Stomach (tissue), 8 donors: ENCODE measurements at regions not wholly inside any gene's neighbourhood (a gene's known extent, or its start where the extent isn't known, plus 50 kb on each side); places are given as distances from the start of the nearest gene placed in this dataset.
A peak's percentile ranks its signal among the peaks of the same experiment; 100 is the strongest.

ENCODE experiments used
- DNase-seq, 2 donors: peaks; one replicate each; pipeline versions ENCODE4 v3.0.0 to v3.0.0-alpha.2; 2013 to 2019
- H3K27ac ChIP-seq, 5 donors: fragments of 200-600 bp in 4 of 5; sonication (generic) in 4 of 5; one replicate each; pipeline ENCODE4 v1.5.1; 2013 to 2019; ENCODE audit warnings: mild to moderate bottlenecking in 1 of 5, moderate library complexity in 1 of 5
- H3K27me3 ChIP-seq, 3 donors: fragments of 200-600 bp; sonication (generic); one replicate each; pipeline ENCODE4 v1.5.1; 2017 to 2019; ENCODE audit warnings: mixed run types in 1 of 3
- H3K36me3 ChIP-seq, 4 donors: fragments of 200-600 bp; sonication (generic); 1 replicate in 3 of 4; 2 replicates in 1 of 4; pipeline ENCODE4 v1.5.1; 2016 to 2019
- H3K4me1 ChIP-seq, 4 donors: fragments of 200-600 bp; sonication (generic); one replicate each; pipeline ENCODE4 v1.5.1; 2016 to 2019
- H3K4me3 ChIP-seq, 4 donors: fragments of 200-600 bp; sonication (generic) in 3 of 4; one replicate each; pipeline ENCODE4 v1.5.1; 2016 to 2019; ENCODE audit warnings: mild to moderate bottlenecking in 1 of 4
- H3K9me3 ChIP-seq, 4 donors: fragments of 200-600 bp; sonication (generic); one replicate each; pipeline ENCODE4 v1.5.1; 2016 to 2019
- CTCF ChIP-seq, 7 experiments: fragments of 450-650 bp in 4 of 7; fragments of 200-600 bp in 3 of 7; sonication (generic) in 3 of 7; IDR thresholded peaks; one replicate each; pipeline ENCODE4 v1.5.1; 2016 to 2019; ENCODE audit warnings: antibody characterized with exemption in 7 of 7, control low read depth in 2 of 7, mild to moderate bottlenecking in 1 of 7
- EP300 ChIP-seq: sonication (generic); formaldehyde crosslinking; IDR thresholded peaks from one replicate; pipeline ENCODE4 v1.6.1; 2017; ENCODE audit warnings: antibody characterized with exemption
- POLR2A ChIP-seq, 4 donors: fragments of 450-650 bp; IDR thresholded peaks; one replicate each; pipeline ENCODE4 v1.6.1; 2016; ENCODE audit warnings: antibody characterized with exemption in 4 of 4, control low read depth in 2 of 4, mild to moderate bottlenecking in 1 of 4, moderate library complexity in 1 of 4
- POLR2AphosphoS5 ChIP-seq, 3 donors: sonication (generic); formaldehyde crosslinking; IDR thresholded peaks; one replicate each; pipeline ENCODE4 v1.6.1; 2016; ENCODE audit warnings: antibody characterized with exemption in 3 of 3
- WGBS, 5 donors: extraction: QIAGEN DNeasy Blood & Tissue Kit in 3 of 5; methylation state at CpG; one replicate each; pipeline versions ENCODE4 v1.1.5 to v1.1.7; 2013 to 2018; 5-methylcytosine and 5-hydroxymethylcytosine counted together
- intact Hi-C: fragments of 100-400 bp; cut with DNase I; formaldehyde crosslinking; loops from one replicate; pipeline ENCODE4 v1.15.1; 2023; ENCODE audit warnings: low total_unique reads
- donor health status: healthy with polysubstance abuse.
- donor health status: Bipolar disorder and iron deficiency.
- donor health status: healthy.

- H3K4me3 ChIP-seq, result no peak overlapping the region
- no peak for DNase-seq
- H3K4me1 ChIP-seq, result no peaks in the 10 kb centered on the region
- no peaks in the 10 kb centered on the region for H3K9me3 ChIP-seq
- H3K27me3 ChIP-seq, result no peaks in the 10 kb centered on the region
- no peaks in the 10 kb centered on the region for H3K36me3 ChIP-seq
- 65 to 84% (median 80%) methylated on average over 5 of the region's 5 CpGs for WGBS, 5 donors
- TF ChIP-seq EP300 (no peak), POLR2AphosphoS5 (IDR thresholded peaks at IDR 0.05) (no peak), POLR2A (IDR thresholded peaks at IDR 0.05) (no peak), CTCF (IDR thresholded peaks at IDR 0.05) (no peak)
- no peak overlapping the region for H3K27ac ChIP-seq
- intact Hi-C loops, result no loop called here
Observed at GRCh38 chr4:111781611-111782010, 363.6 kb upstream of the FAM241A start.

GRCh38 chr4:111788099-111788498, 357.2 kb upstream of the FAM241A start:
- DNase-seq, result peak in 1 of 2 donors; percentile 24
- TF ChIP-seq EP300 (no peak), POLR2AphosphoS5 (IDR thresholded peaks at IDR 0.05) (no peak), CTCF (IDR thresholded peaks at IDR 0.05) (no peak), POLR2A (IDR thresholded peaks at IDR 0.05) (no peak)
- 8 to 15% (median 10%) methylated on average over 21 of the region's 21 CpGs for WGBS, 5 donors
- Histone ChIP-seq H3K27ac (no peak overlapping the region), H3K4me1 (peaks cover 0 to 5% (median 0%) of the 10 kb centered on the region in 4 donors), H3K9me3 (no peaks in the 10 kb centered on the region), H3K4me3 (no peak overlapping the region), H3K27me3 (peaks cover 0 to 7% (median 5%) of the 10 kb centered on the region in 3 donors), H3K36me3 (no peaks in the 10 kb centered on the region)
- intact Hi-C loops, result no loop called here

- H3K27me3 ChIP-seq, result peaks cover 0 to 7% (median 5%) of the 10 kb centered on the region in 3 donors
- H3K27ac ChIP-seq, result no peak overlapping the region
- TF ChIP-seq CTCF (IDR thresholded peaks at IDR 0.05) (no peak), POLR2A (IDR thresholded peaks at IDR 0.05) (no peak), POLR2AphosphoS5 (IDR thresholded peaks at IDR 0.05) (no peak), EP300 (no peak)
- WGBS, 5 donors, result 81 to 87% (median 85%) methylated on average over 5 of the region's 5 CpGs
- peaks cover 0 to 5% (median 0%) of the 10 kb centered on the region in 4 donors for H3K4me1 ChIP-seq
- peak in 1 of 2 donors; percentile 39 for DNase-seq
- no peaks in the 10 kb centered on the region for H3K9me3 ChIP-seq
- no peaks in the 10 kb centered on the region for H3K36me3 ChIP-seq
- H3K4me3 ChIP-seq, result no peak overlapping the region
- intact Hi-C loops, result no loop called here
Observed at GRCh38 chr4:111789901-111790640, 355.2 kb upstream of the FAM241A start.

DNA sequence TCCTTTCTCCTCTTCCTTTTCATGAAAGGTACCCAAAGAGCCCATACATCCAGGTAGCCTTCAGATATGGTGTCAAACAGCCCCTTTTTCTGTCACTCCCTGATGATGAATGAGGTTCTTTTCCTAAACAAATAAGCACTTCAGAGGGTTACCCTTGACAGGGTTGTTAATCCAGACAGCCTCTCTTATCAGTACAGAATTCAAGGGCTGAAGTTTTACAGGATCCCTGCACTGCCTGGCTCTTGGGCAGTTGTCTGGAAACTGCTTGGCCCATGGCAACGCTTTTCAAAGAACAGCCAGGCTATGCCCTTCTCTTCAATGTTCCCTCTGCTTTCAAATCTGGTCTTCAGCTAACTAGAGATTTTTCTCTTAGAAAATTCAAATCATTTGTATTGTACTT, 352.6 kb upstream of the FAM241A start:
- H3K9me3 ChIP-seq, result no peaks in the 10 kb centered on the region
- intact Hi-C loops, result no loop called here
- no peak overlapping the region for H3K27ac ChIP-seq
- H3K36me3 ChIP-seq, result no peaks in the 10 kb centered on the region
- H3K4me3 ChIP-seq, result no peak overlapping the region
- no peak for DNase-seq
- TF ChIP-seq EP300 (no peak), CTCF (IDR thresholded peaks at IDR 0.05) (no peak), POLR2AphosphoS5 (IDR thresholded peaks at IDR 0.05) (no peak), POLR2A (IDR thresholded peaks at IDR 0.05) (no peak)
- 20 to 47% (median 32%) methylated on average over 1 of the region's 1 CpG for WGBS, 5 donors
- peaks cover 0 to 7% (median 5%) of the 10 kb centered on the region in 3 donors for H3K27me3 ChIP-seq
- peaks cover 0 to 5% (median 0%) of the 10 kb centered on the region in 4 donors for H3K4me1 ChIP-seq
